Naive thymus-derived CD4-positive, alpha-beta T cell (primary cell): ENCODE measurements at regions not wholly inside any gene's neighbourhood (a gene's known extent, or its start where the extent isn't known, plus 50 kb on each side); places are given as distances from the start of the nearest gene placed in this dataset.

Experiments
- ATAC-seq: fragments of 150-1000 bp; cut with Tn5 transposase; 2 replicates; pipeline ENCODE4 v1.10.0; 2021; ENCODE audit warnings: mild to moderate bottlenecking, moderate library complexity
- CTCF ChIA-PET: fragments of 350-600 bp; sonication (Branson Sonifier 250); formaldehyde crosslinking; loops from one replicate; lab custom pipeline; 2021; ENCODE audit warnings: antibody characterized with exemption; lab: Charles Lee
- POLR2A ChIA-PET: fragments of 350-600 bp; sonication (Branson Sonifier 250); formaldehyde crosslinking; loops from one replicate; lab custom pipeline; 2021; ENCODE audit warnings: antibody characterized with exemption, inconsistent platforms; lab: Charles Lee
- DNase-seq, 9 donors: peaks; one replicate each; pipeline versions ENCODE4 v3.0.0 to v3.0.0-alpha.2; 2020 to 2022; ENCODE audit warnings: mixed read lengths in 1 of 9
- H3K27ac ChIP-seq: one replicate; pipeline ENCODE4 v1.7.0; 2013; ENCODE audit warnings: mild to moderate bottlenecking, low read depth, low read length, moderate library complexity
- H3K27me3 ChIP-seq, 2 donors: one replicate each; pipeline ENCODE4 v1.7.0; 2013; ENCODE audit warnings: low read length in 2 of 2, mild to moderate bottlenecking in 2 of 2, moderate library complexity in 2 of 2; ENCODE audit not compliant: control insufficient read depth in 2 of 2, insufficient read depth in 2 of 2
- H3K36me3 ChIP-seq, 3 experiments: 1 replicate in 2 of 3; 2 replicates in 1 of 3; pipeline ENCODE4 v1.7.0; 2013; ENCODE audit warnings: low read length in 3 of 3, mild to moderate bottlenecking in 3 of 3, moderate library complexity in 1 of 3; ENCODE audit not compliant: insufficient read depth in 3 of 3, control insufficient read depth in 2 of 3
- H3K4me1 ChIP-seq, 2 donors: one replicate each; pipeline ENCODE4 v1.7.0; 2013; ENCODE audit warnings: low read length in 2 of 2, mild to moderate bottlenecking in 2 of 2, moderate library complexity in 1 of 2; ENCODE audit not compliant: control insufficient read depth in 2 of 2, insufficient read depth in 2 of 2
- H3K4me3 ChIP-seq: 2 replicates; pipeline ENCODE4 v1.7.0; 2013; ENCODE audit warnings: mild to moderate bottlenecking, low read length
- H3K9me3 ChIP-seq, 3 experiments: 1 replicate in 2 of 3; 2 replicates in 1 of 3; pipeline ENCODE4 v1.7.0; 2013; ENCODE audit warnings: low read length in 3 of 3; ENCODE audit not compliant: control insufficient read depth in 2 of 3
- H3K27ac Mint-ChIP-seq, 9 donors: one replicate each; pipeline ENCODE4 v1.8.0; 2020 to 2022; ENCODE audit warnings: mixed read lengths in 9 of 9, mild to moderate bottlenecking in 8 of 9, moderate library complexity in 5 of 9, inconsistent platforms in 2 of 9
- H3K27me3 Mint-ChIP-seq, 5 donors: one replicate each; pipeline ENCODE4 v1.8.0; 2021 to 2022; ENCODE audit warnings: mixed read lengths in 5 of 5, mild to moderate bottlenecking in 1 of 5
- H3K36me3 Mint-ChIP-seq, 5 donors: one replicate each; pipeline ENCODE4 v1.8.0; 2020 to 2022; ENCODE audit warnings: mixed read lengths in 5 of 5, mild to moderate bottlenecking in 3 of 5, inconsistent platforms in 1 of 5
- H3K4me1 Mint-ChIP-seq, 7 donors: one replicate each; pipeline ENCODE4 v1.8.0; 2020 to 2022; ENCODE audit warnings: mixed read lengths in 7 of 7, mild to moderate bottlenecking in 3 of 7, inconsistent platforms in 1 of 7
- H3K4me3 Mint-ChIP-seq, 10 donors: one replicate each; pipeline ENCODE4 v1.8.0; 2020 to 2022; ENCODE audit warnings: mild to moderate bottlenecking in 10 of 10, mixed read lengths in 10 of 10, moderate library complexity in 6 of 10, inconsistent platforms in 2 of 10
- H3K9me3 Mint-ChIP-seq, 11 donors: one replicate each; pipeline ENCODE4 v1.8.0; 2020 to 2022; ENCODE audit warnings: mixed read lengths in 11 of 11, mild to moderate bottlenecking in 4 of 11, inconsistent platforms in 1 of 11, moderate library complexity in 1 of 11
- intact Hi-C, 2 donors: fragments of 100-400 bp; cut with micrococcal nuclease; formaldehyde crosslinking; loops; one replicate each; pipeline ENCODE4 v1.15.1; 2023

DNA sequence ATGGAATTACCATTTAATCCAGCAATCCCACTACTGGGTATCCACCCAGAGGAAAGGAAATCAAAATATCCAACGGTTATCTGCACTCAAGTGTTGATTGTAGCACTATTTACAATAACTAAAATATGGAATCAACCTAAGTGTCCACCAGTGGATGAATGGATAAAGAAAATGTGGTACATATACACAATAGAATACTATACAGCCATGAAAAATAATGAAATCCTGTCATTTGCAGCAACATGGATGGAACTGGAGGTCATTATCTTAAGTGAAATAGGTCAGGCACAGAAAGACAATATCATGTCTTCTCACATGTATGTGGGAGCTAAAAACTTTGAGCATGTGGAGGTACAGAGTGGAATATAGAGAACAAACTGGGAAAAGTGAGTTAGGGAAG, 92.9 kb upstream of the ARHGEF7 start:
- Histone ChIP-seq H3K36me3 (no peaks in the 10 kb centered on the region), H3K4me1 (no peaks in the 10 kb centered on the region), H3K4me3 (no peak overlapping the region), H3K27me3 (no peaks in the 10 kb centered on the region), H3K9me3 (peaks cover 0 to 19% (median 0%) of the 10 kb centered on the region in 3 experiments), H3K27ac (no peak overlapping the region)
- ATAC-seq (no peak), DNase-seq (no peak)
- Mint-ChIP-seq H3K9me3 (peaks cover 0 to 35% (median 15%) of the 10 kb centered on the region in 11 donors), H3K36me3 (peaks cover 0 to 8% (median 5%) of the 10 kb centered on the region in 5 donors), H3K4me1 (no peaks in the 10 kb centered on the region), H3K27me3 (peaks cover 8 to 39% (median 24%) of the 10 kb centered on the region in 5 donors), H3K4me3 (no peak overlapping the region), H3K27ac (no peak overlapping the region)
- POLR2A ChIA-PET, result no interaction called here
- CTCF ChIA-PET, result no interaction called here
- intact Hi-C loops, result no loop called here

- Mint-ChIP-seq H3K27ac (no peak overlapping the region), H3K4me3 (no peak overlapping the region), H3K27me3 (peaks cover 8 to 41% (median 24%) of the 10 kb centered on the region in 5 donors), H3K36me3 (peaks cover 0 to 8% (median 5%) of the 10 kb centered on the region in 5 donors), H3K9me3 (peaks cover 0 to 35% (median 15%) of the 10 kb centered on the region in 11 donors), H3K4me1 (peaks cover 0 to 3% (median 0%) of the 10 kb centered on the region in 7 donors)
- Histone ChIP-seq H3K9me3 (peaks cover 0 to 19% (median 0%) of the 10 kb centered on the region in 3 experiments), H3K27me3 (no peaks in the 10 kb centered on the region), H3K4me1 (no peaks in the 10 kb centered on the region), H3K36me3 (no peaks in the 10 kb centered on the region), H3K27ac (no peak overlapping the region), H3K4me3 (no peak overlapping the region)
- ChIA-PET CTCF (no interaction called here), POLR2A (no interaction called here)
- DNase-seq, result no peak
- no peak for ATAC-seq
- intact Hi-C loops, result no loop called here
Observed at GRCh38 chr13:111021270-111021669, 93.8 kb upstream of the ARHGEF7 start.

- H3K4me1 ChIP-seq, result no peaks in the 10 kb centered on the region
- Mint-ChIP-seq H3K27me3 (peaks cover 8 to 43% (median 25%) of the 10 kb centered on the region in 5 donors), H3K4me3 (no peak overlapping the region), H3K27ac (no peak overlapping the region), H3K9me3 (peaks cover 0 to 35% (median 15%) of the 10 kb centered on the region in 11 donors), H3K36me3 (peaks cover 0 to 8% (median 5%) of the 10 kb centered on the region in 5 donors), H3K4me1 (peaks cover 0 to 4% (median 0%) of the 10 kb centered on the region in 7 donors)
- no peaks in the 10 kb centered on the region for H3K36me3 ChIP-seq
- ATAC-seq (no peak), DNase-seq (no peak)
- H3K4me3 ChIP-seq, result no peak overlapping the region
- H3K9me3 ChIP-seq, result peaks cover 0 to 19% (median 0%) of the 10 kb centered on the region in 3 experiments
- intact Hi-C loops, result no loop called here
- no peak overlapping the region for H3K27ac ChIP-seq
- CTCF ChIA-PET, result no interaction called here
- no peaks in the 10 kb centered on the region for H3K27me3 ChIP-seq
- POLR2A ChIA-PET, result no interaction called here
Observed at GRCh38 chr13:111020546-111020945, 94.6 kb upstream of the ARHGEF7 start.

GRCh38 chr13:111020021-111020420, 95.1 kb upstream of the ARHGEF7 start:
- no peaks in the 10 kb centered on the region for H3K36me3 ChIP-seq
- Mint-ChIP-seq H3K9me3 (peaks cover 0 to 35% (median 15%) of the 10 kb centered on the region in 11 donors), H3K4me1 (peaks cover 0 to 4% (median 0%) of the 10 kb centered on the region in 7 donors), H3K4me3 (no peak overlapping the region), H3K27ac (no peak overlapping the region), H3K36me3 (peaks cover 0 to 8% (median 5%) of the 10 kb centered on the region in 5 donors), H3K27me3 (peaks cover 4 to 39% (median 21%) of the 10 kb centered on the region in 5 donors)
- DNase-seq (no peak), ATAC-seq (no peak)
- no peaks in the 10 kb centered on the region for H3K27me3 ChIP-seq
- H3K9me3 ChIP-seq, result peaks cover 0 to 19% (median 0%) of the 10 kb centered on the region in 3 experiments
- H3K4me1 ChIP-seq, result no peaks in the 10 kb centered on the region
- ChIA-PET POLR2A (no interaction called here), CTCF (no interaction called here)
- no peak overlapping the region for H3K27ac ChIP-seq
- H3K4me3 ChIP-seq, result no peak overlapping the region
- intact Hi-C loops, result no loop called here

GRCh38 chr13:111017755-111018459, 97.2 kb upstream of the ARHGEF7 start:
- no peaks in the 10 kb centered on the region for H3K27me3 ChIP-seq
- CTCF ChIA-PET, result no interaction called here
- Mint-ChIP-seq H3K27me3 (peaks cover 0 to 20% (median 10%) of the 10 kb centered on the region in 5 donors), H3K4me3 (no peak overlapping the region), H3K4me1 (peaks cover 0 to 11% (median 0%) of the 10 kb centered on the region in 7 donors), H3K27ac (no peak overlapping the region), H3K9me3 (peaks cover 0 to 30% (median 15%) of the 10 kb centered on the region in 11 donors), H3K36me3 (peaks cover 0 to 8% (median 5%) of the 10 kb centered on the region in 5 donors)
- intact Hi-C loops, result no loop called here
- POLR2A ChIA-PET, result no interaction called here
- no peak for ATAC-seq
- peaks cover 0 to 19% (median 0%) of the 10 kb centered on the region in 3 experiments for H3K9me3 ChIP-seq
- H3K4me1 ChIP-seq, result no peaks in the 10 kb centered on the region
- H3K36me3 ChIP-seq, result no peaks in the 10 kb centered on the region
- no peak overlapping the region for H3K27ac ChIP-seq
- DNase-seq, result no peak
- H3K4me3 ChIP-seq, result no peak overlapping the region

GRCh38 chr13:111013196-111013595, 98.3 kb upstream of the ANKRD10 start:
- Mint-ChIP-seq H3K4me1 (peaks cover 0 to 32% (median 0%) of the 10 kb centered on the region in 7 donors), H3K27me3 (peaks cover 4 to 18% (median 13%) of the 10 kb centered on the region in 5 donors), H3K4me3 (peak overlapping the region in 1 of 10 donors; percentile 26), H3K36me3 (peaks cover 0 to 18% (median 0%) of the 10 kb centered on the region in 5 donors), H3K9me3 (peaks cover 0 to 3% (median 0%) of the 10 kb centered on the region in 11 donors), H3K27ac (peak overlapping the region in 1 of 9 donors; percentile 65)
- intact Hi-C loops, result loop anchor here in 1 of 2 donors (2.0 kb wide), 1 partner anchor 48 kb away; no protein-coding TSS in a partner anchor
- peaks cover 0 to 2% of the 10 kb centered on the region in 2 donors for H3K27me3 ChIP-seq
- no peak for DNase-seq
- no peaks in the 10 kb centered on the region for H3K36me3 ChIP-seq
- no peak for ATAC-seq
- H3K4me1 ChIP-seq, result no peaks in the 10 kb centered on the region
- POLR2A ChIA-PET, result no interaction called here
- no peaks in the 10 kb centered on the region for H3K9me3 ChIP-seq
- no peak overlapping the region for H3K4me3 ChIP-seq
- no peak overlapping the region for H3K27ac ChIP-seq
- CTCF ChIA-PET, result no interaction called here
